Gastroesophageal sphincter (tissue), 3 donors: ENCODE measurements at regions not wholly inside any gene's neighbourhood (a gene's known extent, or its start where the extent isn't known, plus 50 kb on each side); places are given as distances from the start of the nearest gene placed in this dataset.

Source experiments
- CTCF ChIP-seq, 4 experiments: fragments of 200-600 bp in 2 of 4; fragments of 450-650 bp in 2 of 4; sonication (generic) in 1 of 4; IDR thresholded peaks; one replicate each; pipeline ENCODE4 v1.5.1; 2017 to 2019; ENCODE audit warnings: antibody characterized with exemption in 4 of 4, mild to moderate bottlenecking in 2 of 4, moderate library complexity in 2 of 4
- POLR2A ChIP-seq, 2 donors: fragments of 450-650 bp; IDR thresholded peaks; one replicate each; pipeline ENCODE4 v1.6.1; 2017; ENCODE audit warnings: antibody characterized with exemption in 2 of 2, mild to moderate bottlenecking in 2 of 2, moderate library complexity in 1 of 2

- TF ChIP-seq CTCF (IDR thresholded peaks at IDR 0.05) (no peak), POLR2A (IDR thresholded peaks at IDR 0.05) (no peak)
These were observed 192.4 kb upstream of the CNTN1 start for GRCh38 chr12:40499856-40500255.
